ENCODE measurements at regions not wholly inside any gene's neighbourhood (a gene's known extent, or its start where the extent isn't known, plus 50 kb on each side); places are given as distances from the start of the nearest gene placed in this dataset.

DNA sequence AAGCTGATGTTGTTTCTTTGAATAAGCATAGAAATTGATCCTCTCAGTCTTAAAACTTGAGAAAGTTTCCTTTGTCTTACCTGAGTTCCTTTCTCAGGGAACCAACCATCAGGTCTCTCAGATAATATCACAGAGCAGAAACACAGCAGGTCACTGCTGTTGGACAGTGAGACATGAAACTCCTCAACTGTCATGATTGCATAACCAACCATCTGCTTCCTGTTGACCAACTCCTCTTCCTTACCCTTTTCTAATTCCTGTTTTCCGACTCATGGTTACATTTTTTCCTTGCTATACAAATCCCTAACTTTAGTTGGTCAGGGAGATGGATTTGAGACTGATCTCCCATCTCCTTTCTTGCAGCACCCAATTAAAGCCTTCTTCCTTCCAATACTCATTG lies 845.3 kb downstream of the FAM181B start:
- H3K56ac ChIP-seq (ENCODE audit: insufficient read length, low read depth, low read length), result no peak overlapping the region
- no peak overlapping the region for H3K27ac ChIP-seq (ENCODE audit: insufficient read length, low read depth, low read length)
- no peaks in the 10 kb centered on the region for H3K27me3 ChIP-seq (ENCODE audit: insufficient read depth, low read length)
- Mint-ChIP-seq H3K9me3 (0 out of 5 replicates have a peak, but pooled peaks cover 0 to 2% of the 10 kb centered on the region in 2 experiments), H3K4me3 (no peak overlapping the region), H3K27ac (no peak overlapping the region), H3K36me3 (ENCODE audit: insufficient read depth in 1 of 3, low read depth in 3 of 3) (no peaks in the 10 kb centered on the region), H3K27me3 (ENCODE audit: low read depth) (no peaks in the 10 kb centered on the region), H3K4me1 (no peaks in the 10 kb centered on the region)
- H3K14ac ChIP-seq (ENCODE audit: insufficient read depth, low read length), result no peak overlapping the region
- no peak overlapping the region for H3K4ac ChIP-seq (ENCODE audit: low read depth, low read length)
- no peak overlapping the region for H4K91ac ChIP-seq (ENCODE audit: insufficient read length, low read depth, low read length)
- no peaks in the 10 kb centered on the region for H3K79me1 ChIP-seq (ENCODE audit: insufficient read depth, low read depth, low read length, poor library complexity, severe bottlenecking)
- H3K4me1 ChIP-seq (ENCODE audit: insufficient read depth, low read length), result no peaks in the 10 kb centered on the region
- no peaks in the 10 kb centered on the region for H3K9me3 ChIP-seq (ENCODE audit: control insufficient read depth, low read depth, low read length)
- no peak overlapping the region for H3K23ac ChIP-seq (ENCODE audit: insufficient read length, low read depth, low read length)
- H2BK120ac ChIP-seq (ENCODE audit: low read depth, low read length, poor library complexity, severe bottlenecking), result no peak overlapping the region
- H3K79me2 ChIP-seq (ENCODE audit: insufficient read depth, low read length), result no peaks in the 10 kb centered on the region
- H3K9ac ChIP-seq (ENCODE audit: extremely low read depth, insufficient read length, low read length), result no peak overlapping the region
- no peaks in the 10 kb centered on the region for H4K20me1 ChIP-seq (ENCODE audit: control insufficient read depth, insufficient read depth, insufficient read length)
- no peak overlapping the region for H2BK20ac ChIP-seq (ENCODE audit: low read depth, low read length, poor library complexity, severe bottlenecking)
- no peak for DNase-seq
- H3K18ac ChIP-seq (ENCODE audit: insufficient read length, low read depth, low read length), result no peak overlapping the region
- TF ChIP-seq, protein P1, sequence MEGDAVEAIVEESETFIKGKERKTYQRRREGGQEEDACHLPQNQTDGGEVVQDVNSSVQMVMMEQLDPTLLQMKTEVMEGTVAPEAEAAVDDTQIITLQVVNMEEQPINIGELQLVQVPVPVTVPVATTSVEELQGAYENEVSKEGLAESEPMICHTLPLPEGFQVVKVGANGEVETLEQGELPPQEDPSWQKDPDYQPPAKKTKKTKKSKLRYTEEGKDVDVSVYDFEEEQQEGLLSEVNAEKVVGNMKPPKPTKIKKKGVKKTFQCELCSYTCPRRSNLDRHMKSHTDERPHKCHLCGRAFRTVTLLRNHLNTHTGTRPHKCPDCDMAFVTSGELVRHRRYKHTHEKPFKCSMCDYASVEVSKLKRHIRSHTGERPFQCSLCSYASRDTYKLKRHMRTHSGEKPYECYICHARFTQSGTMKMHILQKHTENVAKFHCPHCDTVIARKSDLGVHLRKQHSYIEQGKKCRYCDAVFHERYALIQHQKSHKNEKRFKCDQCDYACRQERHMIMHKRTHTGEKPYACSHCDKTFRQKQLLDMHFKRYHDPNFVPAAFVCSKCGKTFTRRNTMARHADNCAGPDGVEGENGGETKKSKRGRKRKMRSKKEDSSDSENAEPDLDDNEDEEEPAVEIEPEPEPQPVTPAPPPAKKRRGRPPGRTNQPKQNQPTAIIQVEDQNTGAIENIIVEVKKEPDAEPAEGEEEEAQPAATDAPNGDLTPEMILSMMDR (conservative IDR thresholded peaks at IDR 0.05), result no peak
- no CpG with 5 or more reads among the region's 1 CpG for WGBS (ENCODE audit: extremely low coverage, insufficient read length, low lambda C conversion rate)
- no peak overlapping the region for H2AK5ac ChIP-seq (ENCODE audit: insufficient read length, low read length)
- no peak overlapping the region for H3K4me2 ChIP-seq (ENCODE audit: insufficient read depth, insufficient read length, low read length)
- no peak overlapping the region for H2AFZ ChIP-seq (ENCODE audit: low read length)
- no peaks in the 10 kb centered on the region for H3K23me2 ChIP-seq (ENCODE audit: insufficient read length, low read depth, low read length, poor library complexity, severe bottlenecking)
- no peak overlapping the region for H4K8ac ChIP-seq (replicated peaks; ENCODE audit: insufficient read length, low read depth, low read length)
- H3T11ph ChIP-seq (ENCODE audit: low read length), result no peak overlapping the region
- no peak overlapping the region for H4K5ac ChIP-seq (ENCODE audit: insufficient read length, low read depth, low read length)
- H2BK5ac ChIP-seq (ENCODE audit: insufficient read length, low read length), result no peak overlapping the region
- H2BK15ac ChIP-seq (ENCODE audit: low read depth, low read length), result no peak overlapping the region
- H2BK12ac ChIP-seq (ENCODE audit: insufficient read length, low read depth, low read length), result no peak overlapping the region

All from H9 (cell line).